ENCODE measurements at regions not wholly inside any gene's neighbourhood (a gene's known extent, or its start where the extent isn't known, plus 50 kb on each side); places are given as distances from the start of the nearest gene placed in this dataset.
A peak's percentile ranks its signal among the peaks of the same experiment; 100 is the strongest.

- DNase-seq (ENCODE audit: low read depth in 2 of 2) = no peak
Measured at GRCh38 chr9:99399474-99399873, 177.4 kb downstream of the SEC61B start.

GRCh38 chr9:99400184-99400731, 178.2 kb downstream of the SEC61B start:
- DNase-seq (ENCODE audit: low read depth in 2 of 2) = no peak

- no peak for DNase-seq (ENCODE audit: low read depth in 2 of 2)
Measured at GRCh38 chr9:99401680-99402504, 179.8 kb downstream of the SEC61B start.

DNA sequence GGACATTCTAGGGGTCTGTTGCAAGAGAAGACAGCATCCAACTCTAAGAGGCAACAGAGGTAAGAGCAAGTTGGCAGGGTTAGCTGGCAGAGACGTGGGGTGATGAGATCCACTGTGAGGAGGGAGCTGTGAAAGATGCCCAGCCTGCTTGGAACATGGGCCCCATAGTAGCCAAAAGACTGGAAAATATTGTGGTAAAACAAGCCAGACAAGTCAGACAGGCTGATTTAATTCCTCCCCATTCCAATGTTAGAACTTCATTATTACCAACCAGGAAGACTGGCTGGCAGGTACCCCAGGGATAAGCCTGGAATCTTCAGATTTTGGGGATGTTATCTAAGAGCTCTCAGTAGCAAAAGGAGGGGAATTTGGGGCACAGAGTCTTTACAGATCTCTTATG, 181.3 kb downstream of the SEC61B start:
- DNase-seq (ENCODE audit: low read depth in 2 of 2) = no peak

- no peak for DNase-seq (ENCODE audit: low read depth in 2 of 2)
Measured at GRCh38 chr9:99405359-99405758, 183.3 kb downstream of the SEC61B start.

DNA sequence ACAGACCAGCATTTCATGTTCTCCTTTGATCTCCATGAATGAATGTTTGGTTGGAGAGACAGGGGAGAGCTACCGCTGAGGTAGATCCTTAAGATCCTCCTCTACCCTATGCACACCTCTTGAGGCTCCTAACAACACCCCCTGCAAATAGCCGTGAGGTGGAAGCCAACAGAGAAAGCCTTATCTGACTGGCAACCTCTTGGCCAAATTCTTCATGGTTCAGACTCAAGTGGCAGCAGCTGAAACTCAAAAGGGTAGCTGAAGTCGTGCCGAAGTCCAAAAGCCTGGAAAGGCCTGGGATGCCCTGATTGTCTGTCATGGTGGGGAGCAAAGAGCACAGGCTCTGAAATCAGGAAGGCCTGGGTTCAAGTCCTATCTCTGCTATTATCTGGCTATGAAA, 184.9 kb downstream of the SEC61B start:
- DNase-seq (ENCODE audit: low read depth in 2 of 2) = no peak

DNA sequence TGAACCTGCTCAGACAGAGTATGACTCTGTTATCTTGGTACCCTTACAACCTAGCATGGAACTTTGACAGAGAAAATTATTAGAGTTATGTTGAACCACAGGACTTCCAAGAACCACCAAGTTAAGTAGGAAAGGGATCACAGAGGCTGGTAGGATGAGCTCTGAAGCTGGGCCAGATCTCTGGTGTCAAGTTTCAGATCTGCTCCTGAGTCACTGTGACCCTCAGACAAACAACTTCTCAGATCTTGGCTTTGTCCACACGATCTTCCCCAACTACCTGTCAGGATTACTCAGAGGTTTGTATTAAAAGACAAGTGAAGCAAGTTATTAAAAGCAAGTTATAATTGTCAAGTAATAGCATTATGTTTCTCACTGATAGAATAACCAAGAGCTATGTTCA, 189.0 kb downstream of the SEC61B start:
- DNase-seq (ENCODE audit: low read depth in 2 of 2) = no peak

DNA sequence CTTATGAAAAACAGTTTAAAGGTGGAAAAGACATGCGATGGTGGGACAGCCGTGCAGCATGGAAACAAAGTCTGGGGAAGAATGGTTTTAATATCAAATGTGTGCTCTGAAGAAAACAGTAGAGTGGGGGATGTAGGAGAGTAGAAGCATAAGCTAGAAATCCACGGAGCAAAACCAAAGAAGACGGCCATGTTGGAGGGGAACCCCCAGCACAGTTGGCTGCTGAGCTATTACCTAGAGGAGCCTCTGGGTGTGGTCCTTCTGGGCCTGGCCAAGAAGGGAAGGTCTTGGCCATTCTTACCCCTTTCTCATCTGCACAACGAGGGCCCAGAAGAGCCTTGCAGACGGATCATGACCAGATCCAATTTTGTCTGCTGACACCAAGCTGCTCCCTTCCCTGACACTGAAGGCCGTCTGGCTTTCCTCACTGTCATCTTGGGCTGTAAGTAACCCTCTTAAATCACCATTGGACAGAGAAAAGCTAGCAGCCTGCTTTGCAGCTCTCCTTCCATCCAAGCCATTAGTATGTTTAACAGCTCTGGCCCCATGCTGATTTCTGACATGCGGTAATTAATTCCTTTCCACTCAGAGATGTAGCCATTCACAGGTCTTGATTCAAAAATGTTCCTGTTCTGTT, 189.5 kb downstream of the SEC61B start:
- DNase-seq (ENCODE audit: low read depth in 2 of 2) = no peak

DNA sequence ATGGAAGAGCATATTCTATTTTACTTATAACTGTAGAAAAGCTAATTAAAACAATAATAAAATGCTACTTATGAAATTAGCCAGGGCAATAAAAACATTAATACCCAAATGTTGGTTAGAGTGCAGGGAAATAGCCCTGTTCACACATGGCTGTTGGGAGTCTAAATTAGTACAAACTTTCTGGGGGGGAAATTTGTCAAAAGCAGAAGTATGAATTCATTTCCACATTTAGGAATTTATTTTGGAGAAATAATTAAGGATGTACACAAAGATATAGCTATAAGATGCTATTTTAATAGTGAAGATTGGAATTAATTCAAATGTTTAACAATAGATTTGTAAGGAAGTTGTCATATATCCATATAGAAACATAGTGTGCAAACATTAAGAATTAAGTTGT, 190.5 kb downstream of the SEC61B start:
- DNase-seq (ENCODE audit: low read depth in 2 of 2) = no peak

GRCh38 chr9:99414321-99414720, 192.2 kb downstream of the SEC61B start:
- DNase-seq (ENCODE audit: low read depth in 2 of 2) = no peak

DNA sequence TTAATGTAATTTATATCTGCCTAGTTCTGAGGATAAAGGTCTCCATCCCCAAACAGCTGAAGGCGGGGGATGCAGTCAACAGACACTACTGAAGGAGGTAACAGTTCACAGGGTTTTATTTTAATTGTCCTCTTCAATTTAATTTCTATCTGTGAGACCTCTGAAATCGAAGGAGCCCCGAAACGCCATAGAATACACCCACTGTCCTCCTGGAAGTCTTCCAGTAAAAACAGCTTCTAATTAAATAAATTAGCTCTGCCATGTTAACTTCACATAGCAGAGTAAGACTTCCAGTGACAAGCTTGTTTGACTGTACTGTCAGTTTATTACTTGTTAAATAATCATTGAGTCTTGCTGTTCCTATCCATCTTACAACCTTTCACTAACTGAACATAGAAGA, 193.5 kb downstream of the SEC61B start:
- DNase-seq (ENCODE audit: low read depth in 2 of 2) = no peak

DNA sequence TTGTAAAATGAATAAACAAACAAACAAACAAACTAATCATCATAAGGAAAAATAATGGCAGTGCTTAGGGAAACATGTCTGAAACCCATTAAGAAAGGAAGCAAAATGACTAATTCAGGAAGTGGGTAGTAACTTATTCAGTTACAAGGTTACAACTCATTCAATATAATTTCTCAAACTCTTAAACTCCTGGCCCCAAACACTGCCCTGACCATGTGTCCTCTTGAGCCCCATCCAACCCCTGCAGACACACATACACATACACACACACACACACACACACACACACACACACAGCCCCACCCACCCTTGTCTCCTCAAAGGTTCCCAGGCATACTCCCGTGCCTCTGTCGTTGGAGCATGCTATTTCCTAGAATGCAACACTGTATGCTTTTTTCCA, 193.9 kb downstream of the SEC61B start:
- peak in 1 of 2 donors; percentile 32 for DNase-seq (ENCODE audit: low read depth in 2 of 2)

GRCh38 chr9:99419070-99419469, 197.0 kb downstream of the SEC61B start:
- DNase-seq (ENCODE audit: low read depth in 2 of 2) = no peak

DNA sequence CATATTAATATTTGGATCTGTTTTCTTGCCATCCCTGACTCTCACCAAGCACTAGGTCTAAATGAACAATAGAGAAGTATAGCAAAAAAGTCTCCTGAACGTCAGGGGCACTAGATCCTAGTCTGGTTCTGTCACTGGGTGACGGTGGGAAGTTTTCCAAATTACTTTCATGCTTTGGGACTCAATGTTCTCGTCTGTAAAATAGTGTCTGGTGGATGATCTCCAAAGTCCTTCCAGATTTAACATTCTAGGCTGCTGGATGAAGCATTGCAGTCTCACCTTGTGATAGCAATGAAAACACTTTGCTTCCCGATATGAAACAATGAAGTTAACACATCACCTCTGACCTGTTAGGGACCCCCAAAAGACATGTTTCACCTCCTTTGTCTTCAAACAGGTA, 199.3 kb downstream of the SEC61B start:
- DNase-seq (ENCODE audit: low read depth in 2 of 2) = no peak

GRCh38 chr9:99425124-99425523, 203.0 kb downstream of the SEC61B start:
- no peak for DNase-seq (ENCODE audit: low read depth in 2 of 2)

- no peak for DNase-seq (ENCODE audit: low read depth in 2 of 2)
Measured at GRCh38 chr9:99425923-99426842, 204.1 kb downstream of the SEC61B start.

DNA sequence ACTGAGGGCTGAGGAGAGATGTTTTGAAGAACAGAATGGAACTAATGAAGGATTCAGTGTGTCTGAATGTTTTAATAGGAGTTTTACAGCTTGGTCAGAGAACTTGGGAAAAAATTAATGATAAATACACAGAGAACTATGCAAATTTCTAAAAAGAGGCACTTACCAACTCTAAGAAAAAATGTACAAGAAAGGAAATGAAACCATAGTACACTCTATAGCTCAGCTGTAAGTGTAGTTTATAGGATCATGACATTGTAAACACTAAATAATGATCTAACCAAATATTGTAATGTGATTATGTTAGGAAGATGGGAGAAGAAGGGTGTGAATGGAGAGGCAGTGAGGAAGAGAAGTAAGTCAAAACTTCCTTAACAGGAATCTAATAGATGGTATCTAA, 205.2 kb downstream of the SEC61B start:
- no peak for DNase-seq (ENCODE audit: low read depth in 2 of 2)

GRCh38 chr9:99430301-99430700, 208.2 kb downstream of the SEC61B start:
- peak in 1 of 2 donors; percentile 21 for DNase-seq (ENCODE audit: low read depth in 2 of 2)

- DNase-seq (ENCODE audit: low read depth in 2 of 2) = peak; percentile 12 to 85
Measured at GRCh38 chr9:99431103-99431502, 209.0 kb downstream of the SEC61B start.

DNA sequence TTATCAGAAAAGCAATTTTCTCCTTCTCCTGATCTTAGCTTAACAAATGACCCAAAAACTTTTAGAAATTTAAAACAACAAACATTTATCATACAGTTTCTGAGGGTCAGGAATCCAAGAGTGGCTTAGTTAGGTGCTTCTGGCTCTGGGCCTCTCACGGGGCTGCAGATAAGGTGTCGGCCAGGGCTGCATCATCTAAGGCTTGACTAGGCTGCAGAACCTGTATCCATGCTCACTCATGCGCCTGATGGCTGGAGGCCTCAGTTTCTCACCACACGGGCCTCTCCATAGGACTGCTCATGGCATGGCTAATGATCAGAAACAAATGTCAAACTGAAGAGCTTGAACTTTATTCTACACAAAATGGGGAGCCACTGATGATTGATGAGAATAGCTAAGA, 210.0 kb downstream of the SEC61B start:
- DNase-seq (ENCODE audit: low read depth in 2 of 2) = no peak

DNA sequence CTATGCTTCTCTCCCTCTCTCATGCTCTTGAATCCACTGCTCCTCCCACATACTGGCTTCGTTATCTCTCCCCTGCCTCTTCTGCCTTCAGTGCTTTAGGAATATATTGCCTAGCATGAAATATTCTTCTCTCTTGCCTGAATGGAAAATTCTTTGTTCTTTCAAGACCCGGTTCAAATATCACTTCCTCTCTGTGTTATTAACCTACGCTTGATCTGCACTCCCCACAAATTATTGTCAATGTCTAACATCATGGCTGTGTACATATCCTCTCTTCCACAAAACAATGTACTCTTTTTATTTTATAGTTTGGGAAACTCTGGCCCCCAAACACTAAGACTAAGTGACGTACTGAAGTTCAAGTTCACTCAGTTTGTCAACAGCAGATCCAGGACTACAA, 211.0 kb downstream of the SEC61B start:
- DNase-seq (ENCODE audit: low read depth in 2 of 2) = peak in 1 of 2 donors; percentile 7

DNA sequence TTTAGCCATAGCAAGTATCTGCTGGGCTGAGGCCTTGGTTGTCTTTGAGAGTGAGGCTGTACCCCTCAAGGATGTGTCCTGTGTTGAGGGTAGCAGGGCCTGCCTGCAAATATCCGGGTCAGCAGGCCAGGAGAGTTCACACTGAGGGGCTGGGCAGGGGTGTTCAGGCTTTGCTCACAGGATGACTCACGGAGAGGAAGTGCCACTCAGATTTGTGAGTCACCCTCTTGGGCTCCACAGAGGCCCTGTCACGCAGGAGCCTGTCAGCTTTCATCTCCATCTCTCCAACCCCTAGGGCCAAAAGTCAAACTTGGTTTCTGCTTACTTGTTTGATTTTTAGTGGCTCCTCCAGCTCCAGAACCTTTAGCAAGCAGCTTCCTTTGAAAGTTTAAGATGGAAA, 211.5 kb downstream of the SEC61B start:
- peak; percentile 11 to 88 for DNase-seq (ENCODE audit: low read depth in 2 of 2)
